B cell (primary cell): ENCODE measurements at regions not wholly inside any gene's neighbourhood (a gene's known extent, or its start where the extent isn't known, plus 50 kb on each side); places are given as distances from the start of the nearest gene placed in this dataset.

Source experiments
- ATAC-seq: fragments of 200-7000 bp; cut with Tn5 transposase; one replicate; pipeline ENCODE4 v1.10.0; 2021; ENCODE audit warnings: low read depth, mild to moderate bottlenecking, moderate number of reproducible peaks, moderate library complexity
- CTCF ChIA-PET: fragments of 350-600 bp; sonication (Branson Sonifier 250); formaldehyde crosslinking; loops from one replicate; lab custom pipeline; 2021; ENCODE audit warnings: antibody characterized with exemption, inconsistent platforms; lab: Charles Lee
- POLR2A ChIA-PET: fragments of 350-600 bp; sonication (Branson Sonifier 250); formaldehyde crosslinking; loops from one replicate; lab custom pipeline; 2021; ENCODE audit warnings: antibody characterized with exemption; lab: Charles Lee
- DNase-seq: peaks from one replicate; pipeline ENCODE4 v3.0.0; 2013
- H2AFZ ChIP-seq: 2 replicates; pipeline ENCODE4 v1.6.1; 2012; ENCODE audit warnings: mild to moderate bottlenecking, low read depth, low read length; ENCODE audit not compliant: insufficient read depth, poor library complexity, severe bottlenecking
- H3K27ac ChIP-seq, 2 donors: 1 replicate in 1 of 2; 2 replicates in 1 of 2; pipeline ENCODE4 v1.5.1; 2012 to 2013; ENCODE audit warnings: low read length in 2 of 2, mild to moderate bottlenecking in 2 of 2, moderate library complexity in 1 of 2
- H3K27me3 ChIP-seq, 4 experiments: fragments of 200-600 bp in 1 of 4; sonication (generic) in 1 of 4; replicated peaks in 1 of 4; 1 replicate in 2 of 4; 2 replicates in 2 of 4; pipeline versions ENCODE4 v1.6.1 to v1.7.0; 2013 to 2016; ENCODE audit warnings: low read length in 3 of 4, mild to moderate bottlenecking in 2 of 4, mixed read lengths in 1 of 4, moderate library complexity in 1 of 4; ENCODE audit not compliant: insufficient read depth in 4 of 4, control insufficient read depth in 3 of 4; ENCODE audit errors: control extremely low read depth in 1 of 4
- H3K36me3 ChIP-seq, 2 experiments: replicated peaks in 1 of 2; 1 replicate in 1 of 2; 2 replicates in 1 of 2; pipeline versions ENCODE4 v1.6.1 to v1.7.1; 2013; ENCODE audit warnings: low read length in 1 of 2; ENCODE audit not compliant: insufficient read depth in 2 of 2, control insufficient read depth in 1 of 2; ENCODE audit errors: control extremely low read depth in 1 of 2, extremely low read depth in 1 of 2
- H3K4me1 ChIP-seq, 2 donors: fragments of 200-600 bp in 1 of 2; sonication (generic) in 1 of 2; 1 replicate in 1 of 2; 2 replicates in 1 of 2; pipeline versions ENCODE4 v1.5.1 to v1.6.1; 2013 to 2017; ENCODE audit warnings: low read length in 2 of 2; ENCODE audit not compliant: control insufficient read depth in 2 of 2, insufficient read depth in 2 of 2
- H3K4me2 ChIP-seq: replicated peaks from 2 replicates; pipeline ENCODE3; 2012; ENCODE audit warnings: mild to moderate bottlenecking, low read depth, low read length; ENCODE audit not compliant: poor library complexity, severe bottlenecking
- H3K4me3 ChIP-seq, 5 experiments: fragments of 200-600 bp in 1 of 5; sonication (generic) in 1 of 5; 1 replicate in 3 of 5; 2 replicates in 2 of 5; pipeline versions ENCODE4 v1.5.1 to v1.7.0; 2011 to 2016; ENCODE audit warnings: low read length in 4 of 5, mild to moderate bottlenecking in 4 of 5, low read depth in 2 of 5, control low read depth in 1 of 5, moderate library complexity in 1 of 5; ENCODE audit not compliant: insufficient read depth in 1 of 5; ENCODE audit errors: control extremely low read depth in 1 of 5, extremely low read depth in 1 of 5
- H3K79me2 ChIP-seq: fragments of 200-600 bp; sonication (generic); one replicate; pipeline ENCODE4 v1.6.0; 2016; ENCODE audit warnings: low read length; ENCODE audit not compliant: control insufficient read depth, insufficient read depth
- H3K9ac ChIP-seq: fragments of 200-600 bp; sonication (generic); 2 replicates; pipeline ENCODE4 v1.6.1; 2017; ENCODE audit warnings: mild to moderate bottlenecking, low read length, moderate library complexity
- H3K9me3 ChIP-seq, 3 donors: one replicate each; pipeline versions ENCODE4 v1.6.1 to v1.7.1; 2013; ENCODE audit warnings: low read length in 2 of 3; ENCODE audit not compliant: control insufficient read depth in 2 of 3, insufficient read depth in 1 of 3; ENCODE audit errors: control extremely low read depth in 1 of 3
- H4K20me1 ChIP-seq: 2 replicates; pipeline ENCODE4 v1.6.0; 2012; ENCODE audit warnings: mild to moderate bottlenecking, low read length; ENCODE audit not compliant: insufficient read depth, control insufficient read depth, poor library complexity, severe bottlenecking
- H3K27ac Mint-ChIP-seq: one replicate; pipeline ENCODE4 v1.8.0; 2021; ENCODE audit warnings: mixed read lengths
- H3K27me3 Mint-ChIP-seq: one replicate; pipeline ENCODE4 v1.8.0; 2021; ENCODE audit warnings: mixed read lengths
- H3K4me1 Mint-ChIP-seq: one replicate; pipeline ENCODE4 v1.8.0; 2021; ENCODE audit warnings: mixed read lengths
- H3K4me3 Mint-ChIP-seq: one replicate; pipeline ENCODE4 v1.8.0; 2021; ENCODE audit warnings: mixed read lengths
- H3K9me3 Mint-ChIP-seq: one replicate; pipeline ENCODE4 v1.8.0; 2022; ENCODE audit warnings: mixed read lengths; ENCODE audit not compliant: insufficient read depth
- CTCF ChIP-seq: fragments of 200-600 bp; IDR thresholded peaks from one replicate; pipeline ENCODE4 v1.8.0; 2022; ENCODE audit warnings: antibody characterized with exemption, mild to moderate bottlenecking
- EZH2 ChIP-seq: IDR thresholded peaks from 2 replicates; pipeline ENCODE4 v1.6.1; 2012; ENCODE audit warnings: borderline replicate concordance, low read depth, mild to moderate bottlenecking, moderate library complexity, low read length; ENCODE audit not compliant: insufficient read depth, poor library complexity, severe bottlenecking
- WGBS: methylation state at CpG from one replicate; pipeline ENCODE4 v1.1.5; 2013; ENCODE audit warnings: missing lambda C conversion rate; ENCODE audit not compliant: insufficient coverage; 5-methylcytosine and 5-hydroxymethylcytosine counted together
- intact Hi-C: fragments of 100-400 bp; cut with micrococcal nuclease; formaldehyde crosslinking; loops from one replicate; pipeline ENCODE4 v1.10.0; 2022

GRCh38 chr3:181369637-181370036 lies 342.1 kb upstream of the SOX2 start:
- Histone ChIP-seq H3K4me1 (no peaks in the 10 kb centered on the region), H3K4me3 (no peak overlapping the region), H2AFZ (no peak overlapping the region), H3K9me3 (no peaks in the 10 kb centered on the region), H3K4me2 (no peak overlapping the region), H3K79me2 (no peaks in the 10 kb centered on the region), H3K9ac (no peak overlapping the region), H3K36me3 (no peaks in the 10 kb centered on the region), H3K27ac (no peak overlapping the region), H3K27me3 (no peaks in the 10 kb centered on the region), H4K20me1 (no peaks in the 10 kb centered on the region)
- CTCF ChIA-PET, result no interaction called here
- ATAC-seq (no peak), DNase-seq (no peak)
- TF ChIP-seq EZH2, result no peak
- TF ChIP-seq CTCF, result no peak
- Mint-ChIP-seq H3K4me3 (no peak overlapping the region), H3K27me3 (no peaks in the 10 kb centered on the region), H3K9me3 (no peaks in the 10 kb centered on the region), H3K27ac (no peak overlapping the region), H3K4me1 (no peaks in the 10 kb centered on the region)
- intact Hi-C loops, result no loop called here
- WGBS, result no CpG with 5 or more reads among the region's 3 CpGs
- POLR2A ChIA-PET, result no interaction called here

DNA sequence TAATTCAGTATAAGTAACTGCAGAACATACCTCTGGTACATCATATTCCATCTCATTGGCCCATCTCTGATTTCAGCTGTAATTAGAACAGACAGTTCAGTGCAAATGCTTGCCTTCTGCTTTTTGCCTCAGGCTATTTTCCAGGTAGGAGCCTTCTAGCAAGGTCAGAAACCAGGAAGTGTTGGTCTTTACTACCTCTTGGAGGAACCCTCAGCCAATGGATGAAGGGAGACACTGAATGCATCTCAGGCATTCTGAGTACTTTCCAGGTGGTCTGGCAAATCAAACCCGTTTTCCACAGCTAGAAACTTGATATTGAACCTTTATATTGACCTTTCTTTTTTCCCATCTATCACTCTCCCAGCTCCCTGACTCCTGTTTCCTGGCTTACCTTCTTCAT lies 348.5 kb upstream of the SOX2 start:
- intact Hi-C loops, result no loop called here
- no peaks in the 10 kb centered on the region for H3K79me2 ChIP-seq
- no peak overlapping the region for H2AFZ ChIP-seq
- no peaks in the 10 kb centered on the region for H3K36me3 ChIP-seq
- H3K4me1 ChIP-seq, result no peaks in the 10 kb centered on the region
- H3K4me2 ChIP-seq, result no peak overlapping the region
- TF ChIP-seq EZH2 (no peak), CTCF (no peak)
- H3K27ac Mint-ChIP-seq, result no peak overlapping the region
- H3K9me3 Mint-ChIP-seq, result no peaks in the 10 kb centered on the region
- no peak overlapping the region for H3K4me3 Mint-ChIP-seq
- H3K4me3 ChIP-seq, result no peak overlapping the region
- no peaks in the 10 kb centered on the region for H4K20me1 ChIP-seq
- no peak overlapping the region for H3K9ac ChIP-seq
- H3K27me3 ChIP-seq, result no peaks in the 10 kb centered on the region
- H3K27me3 Mint-ChIP-seq, result no peaks in the 10 kb centered on the region
- ChIA-PET POLR2A (no interaction called here), CTCF (no interaction called here)
- no peaks in the 10 kb centered on the region for H3K4me1 Mint-ChIP-seq
- no peak for ATAC-seq
- WGBS, result 38% methylated on average over 1 of the region's 1 CpG
- DNase-seq, result no peak
- no peaks in the 10 kb centered on the region for H3K9me3 ChIP-seq
- H3K27ac ChIP-seq, result no peak overlapping the region
